ENCODE measurements at regions not wholly inside any gene's neighbourhood (a gene's known extent, or its start where the extent isn't known, plus 50 kb on each side); places are given as distances from the start of the nearest gene placed in this dataset.
"Not testable (repeated sequence)": the region's sequence is repeated elsewhere in the genome, so short reads cannot be mapped to it uniquely, and the experiment has no call there.

- DNase-seq (ENCODE audit: insufficient read length, low spot score) (no peak), FAIRE-seq (no peak)
Observed at GRCh38 chr5:1638658-1639400, 115.1 kb upstream of the LPCAT1 start.

- DNase-seq (ENCODE audit: insufficient read length, low spot score) (no peak), FAIRE-seq (no peak)
Observed at GRCh38 chr5:1637639-1638481, 114.1 kb upstream of the LPCAT1 start.

DNA sequence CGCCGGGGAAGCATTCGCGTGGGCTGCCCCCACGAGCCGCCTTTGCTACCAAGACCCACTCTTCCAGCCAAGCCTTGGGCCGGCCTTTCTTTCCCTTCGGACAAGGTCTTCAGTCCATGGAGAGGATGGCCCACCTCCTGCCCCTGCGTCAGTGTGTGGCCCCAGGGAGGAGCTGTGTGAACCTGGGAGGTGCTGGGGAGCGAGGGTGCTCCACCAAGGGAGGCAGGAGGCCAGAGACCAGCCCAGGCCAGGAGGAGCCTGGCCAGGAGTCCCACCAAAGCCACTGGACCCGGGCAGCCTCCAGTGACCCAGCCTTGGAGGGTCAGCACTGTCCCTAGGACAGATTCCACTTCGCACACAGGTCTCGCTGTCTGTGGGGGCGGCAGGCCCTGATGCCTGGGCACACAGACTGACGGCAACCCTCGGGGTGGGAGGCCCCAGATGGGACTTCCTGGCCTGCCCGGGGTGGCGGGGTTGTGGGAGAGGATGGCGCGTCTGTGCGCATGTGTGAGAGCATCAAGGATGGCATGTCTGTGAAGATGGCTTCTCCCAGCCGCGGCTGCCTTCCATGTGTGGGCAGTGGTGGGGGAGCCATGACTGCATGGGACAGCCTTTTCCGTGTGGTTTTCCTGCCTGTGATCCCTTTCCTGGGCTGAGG is 113.3 kb upstream of the LPCAT1 start:
- FAIRE-seq (no peak), DNase-seq (ENCODE audit: insufficient read length, low spot score) (no peak)

- not testable (repeated sequence) for DNase-seq (ENCODE audit: insufficient read length, low spot score); FAIRE-seq
Observed at GRCh38 chr5:1636208-1636770, 112.5 kb upstream of the LPCAT1 start.

GRCh38 chr5:1635477-1635876 is 111.7 kb upstream of the LPCAT1 start:
- not testable (repeated sequence) for FAIRE-seq; DNase-seq (ENCODE audit: insufficient read length, low spot score)

GRCh38 chr5:1634337-1634661 is 110.5 kb upstream of the LPCAT1 start:
- FAIRE-seq = no peak
- no peak for DNase-seq (ENCODE audit: insufficient read length, low spot score)

- DNase-seq (ENCODE audit: insufficient read length, low spot score) = peak; percentile 60
- no peak for FAIRE-seq
Observed at GRCh38 chr5:1633605-1634336, 110.0 kb upstream of the LPCAT1 start.

GRCh38 chr5:1631004-1631403 is 107.2 kb upstream of the LPCAT1 start:
- not testable (repeated sequence) for FAIRE-seq; DNase-seq (ENCODE audit: insufficient read length, low spot score)

GRCh38 chr5:1626397-1626796 is 102.6 kb upstream of the LPCAT1 start:
- DNase-seq (ENCODE audit: insufficient read length, low spot score) = not testable (repeated sequence)

DNA sequence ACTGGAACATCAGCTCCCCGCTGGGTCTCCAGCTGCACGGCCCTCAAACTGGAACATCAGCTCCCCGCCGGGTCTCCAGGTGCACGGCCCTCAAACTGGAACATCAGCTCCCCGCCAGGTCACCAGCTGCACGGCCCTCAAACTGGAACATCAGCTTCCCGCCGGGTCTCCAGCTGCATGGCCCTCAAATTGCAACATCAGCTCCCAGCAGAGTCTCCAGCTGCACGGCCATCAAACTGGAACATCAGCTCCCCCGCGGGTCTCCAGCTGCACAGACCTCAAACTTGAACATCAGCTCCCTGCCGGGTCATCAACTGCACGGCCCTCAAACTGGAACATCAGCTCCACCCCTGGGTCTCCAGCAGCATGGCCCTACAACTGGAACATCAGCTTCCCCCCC is 95.8 kb upstream of the LPCAT1 start:
- DNase-seq (ENCODE audit: insufficient read length, low spot score); FAIRE-seq: not testable (repeated sequence)

More at GRCh38 chr5:1626397-1626796, 102.6 kb upstream of the LPCAT1 start:
- not testable (repeated sequence) for FAIRE-seq

- FAIRE-seq; DNase-seq (ENCODE audit: insufficient read length, low spot score): not testable (repeated sequence)
Observed at GRCh38 chr5:1618296-1618865, 94.6 kb upstream of the LPCAT1 start.

DNA sequence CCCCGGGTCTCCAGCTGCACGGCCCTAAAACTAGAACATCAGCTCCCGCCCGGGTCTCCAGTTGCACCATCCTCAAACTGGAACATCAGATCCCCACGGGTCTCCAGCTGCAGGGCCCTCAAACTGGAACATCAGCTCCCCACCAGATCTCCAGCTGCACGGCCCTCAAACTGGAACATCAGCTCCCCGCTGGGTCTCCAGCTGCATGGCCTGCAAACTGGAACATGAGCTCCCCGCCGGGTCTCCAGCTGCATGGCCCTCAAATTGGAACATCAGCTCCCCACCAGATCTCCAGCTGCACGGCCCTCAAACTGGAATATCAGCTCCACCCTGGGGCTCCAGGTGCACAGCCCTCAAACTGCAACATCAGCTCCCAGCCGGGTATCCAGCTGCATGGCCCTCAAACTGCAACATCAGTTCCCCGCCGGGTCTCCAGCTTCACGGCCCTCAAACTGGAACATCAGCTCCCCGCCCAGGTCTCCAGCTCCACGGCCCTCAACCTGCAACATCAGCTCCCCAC is 93.5 kb upstream of the LPCAT1 start:
- FAIRE-seq; DNase-seq (ENCODE audit: insufficient read length, low spot score): not testable (repeated sequence)

GRCh38 chr5:1613515-1613914 is 89.8 kb upstream of the LPCAT1 start:
- FAIRE-seq = not testable (repeated sequence)

GRCh38 chr5:1610526-1610925 is 86.8 kb upstream of the LPCAT1 start:
- not testable (repeated sequence) for DNase-seq (ENCODE audit: insufficient read length, low spot score); FAIRE-seq

More at GRCh38 chr5:1613515-1613914, 89.8 kb upstream of the LPCAT1 start:
- DNase-seq (ENCODE audit: insufficient read length, low spot score) = not testable (repeated sequence)

DNA sequence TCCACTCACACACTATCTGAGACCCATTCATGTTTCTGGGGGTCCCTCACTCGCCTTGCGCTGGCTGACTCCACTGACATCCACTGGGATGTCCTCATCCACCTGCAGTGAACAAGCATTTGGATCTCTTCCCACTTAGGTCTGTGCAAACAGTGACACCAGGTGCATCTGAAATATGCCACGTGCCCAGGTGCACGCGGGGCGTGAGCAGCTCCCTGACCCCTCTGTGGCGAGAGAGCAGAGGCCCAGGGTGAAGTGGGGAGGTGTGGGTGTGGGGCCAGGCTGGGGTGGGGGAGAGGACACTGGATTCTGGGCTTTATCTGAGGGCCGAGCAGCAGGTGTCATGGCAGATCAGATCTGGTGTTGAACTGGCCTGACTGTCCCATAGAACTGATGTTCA is 85.4 kb upstream of the LPCAT1 start:
- peak; percentile 28 for FAIRE-seq
- DNase-seq (ENCODE audit: insufficient read length, low spot score) = not testable (repeated sequence)

DNA sequence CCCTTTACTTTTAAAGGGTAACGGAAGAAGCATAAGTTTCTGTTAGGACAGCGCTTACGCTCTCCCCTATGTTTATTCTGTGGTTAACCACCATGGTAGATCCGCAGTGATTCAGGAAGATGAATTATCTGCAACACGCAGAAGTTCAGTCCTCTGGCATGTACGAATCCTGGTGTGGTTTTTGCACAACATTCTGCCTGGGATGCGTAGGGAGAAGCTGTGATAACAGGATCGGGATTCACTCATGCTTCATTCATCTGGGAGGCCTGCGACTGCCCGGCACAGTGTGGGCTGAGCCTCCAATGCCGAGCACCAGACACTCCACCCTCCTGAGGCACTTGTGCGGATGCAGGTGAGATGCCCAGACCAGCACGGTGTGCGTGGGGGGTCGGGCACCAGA is 84.6 kb upstream of the LPCAT1 start:
- peak; percentile 28 for DNase-seq (ENCODE audit: insufficient read length, low spot score)
- peak; percentile 57 for FAIRE-seq

- DNase-seq (ENCODE audit: insufficient read length, low spot score); FAIRE-seq: not testable (repeated sequence)
Observed at GRCh38 chr5:1606951-1607350, 83.2 kb upstream of the LPCAT1 start.

DNA sequence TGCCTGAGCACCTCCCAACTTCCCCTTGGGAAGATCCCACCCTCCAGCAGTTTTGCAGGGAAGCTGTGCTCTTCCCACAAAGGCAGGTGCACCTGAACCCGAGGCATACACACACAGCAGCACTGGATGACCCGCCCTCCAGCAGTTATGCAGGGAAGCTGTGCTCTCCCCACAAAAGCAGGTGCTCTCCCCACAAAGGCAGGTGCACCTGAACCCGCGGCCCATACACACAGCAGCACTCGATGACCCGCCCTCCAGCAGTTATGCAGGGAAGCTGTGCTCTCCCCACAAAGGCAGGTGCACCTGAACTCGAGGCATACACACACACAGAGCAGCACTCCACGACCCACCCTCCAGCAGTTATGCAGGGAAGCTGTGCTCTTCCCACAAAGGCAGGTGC is 80.2 kb upstream of the LPCAT1 start:
- DNase-seq (ENCODE audit: insufficient read length, low spot score); FAIRE-seq: not testable (repeated sequence)

DNA sequence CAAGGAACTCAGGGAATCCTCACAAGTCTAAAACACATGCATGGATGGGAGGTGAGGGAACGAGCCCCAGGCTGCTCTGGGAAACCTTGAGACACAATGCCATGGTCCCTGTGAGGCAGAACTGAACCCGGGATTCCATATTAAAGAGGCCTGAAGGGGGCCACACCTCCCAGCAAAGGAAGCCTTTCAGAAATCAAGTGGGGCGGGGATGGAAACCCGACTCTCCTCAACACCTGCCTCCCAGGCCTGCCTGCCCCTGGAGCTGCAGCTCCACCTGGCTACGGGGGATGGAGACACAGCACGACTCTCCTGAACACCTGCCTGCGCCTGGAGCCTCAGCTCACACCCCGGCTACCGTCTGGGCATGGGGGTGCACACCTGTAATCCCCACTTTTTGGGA is 77.8 kb upstream of the LPCAT1 start:
- peak; percentile 54 for DNase-seq (ENCODE audit: insufficient read length, low spot score)
- FAIRE-seq = not testable (repeated sequence)

Measured in HTR-8/SVneo (cell line).